ENCODE measurements at regions not wholly inside any gene's neighbourhood (a gene's known extent, or its start where the extent isn't known, plus 50 kb on each side); places are given as distances from the start of the nearest gene placed in this dataset.

DNA sequence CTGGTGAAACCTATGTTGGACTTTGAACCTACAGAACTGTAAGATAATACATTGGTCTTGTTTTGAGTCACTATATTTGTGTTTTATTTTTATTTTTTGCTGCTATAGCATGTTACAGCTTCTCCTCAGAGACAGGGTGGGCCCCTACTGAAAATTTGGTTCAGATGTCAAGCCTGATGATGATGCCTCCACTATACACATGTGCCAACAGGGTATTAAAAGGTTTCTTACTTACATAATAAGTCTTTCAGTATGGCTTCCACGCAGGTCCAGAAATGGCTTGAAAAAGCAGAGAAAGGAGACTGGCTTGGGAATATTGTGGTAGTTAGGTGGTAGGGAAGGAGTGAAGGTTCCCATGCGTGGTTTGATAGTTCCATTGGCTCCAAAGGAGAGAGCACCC lies 52.9 kb upstream of the ELAC2 start:
- no peak for ATAC-seq

DNA sequence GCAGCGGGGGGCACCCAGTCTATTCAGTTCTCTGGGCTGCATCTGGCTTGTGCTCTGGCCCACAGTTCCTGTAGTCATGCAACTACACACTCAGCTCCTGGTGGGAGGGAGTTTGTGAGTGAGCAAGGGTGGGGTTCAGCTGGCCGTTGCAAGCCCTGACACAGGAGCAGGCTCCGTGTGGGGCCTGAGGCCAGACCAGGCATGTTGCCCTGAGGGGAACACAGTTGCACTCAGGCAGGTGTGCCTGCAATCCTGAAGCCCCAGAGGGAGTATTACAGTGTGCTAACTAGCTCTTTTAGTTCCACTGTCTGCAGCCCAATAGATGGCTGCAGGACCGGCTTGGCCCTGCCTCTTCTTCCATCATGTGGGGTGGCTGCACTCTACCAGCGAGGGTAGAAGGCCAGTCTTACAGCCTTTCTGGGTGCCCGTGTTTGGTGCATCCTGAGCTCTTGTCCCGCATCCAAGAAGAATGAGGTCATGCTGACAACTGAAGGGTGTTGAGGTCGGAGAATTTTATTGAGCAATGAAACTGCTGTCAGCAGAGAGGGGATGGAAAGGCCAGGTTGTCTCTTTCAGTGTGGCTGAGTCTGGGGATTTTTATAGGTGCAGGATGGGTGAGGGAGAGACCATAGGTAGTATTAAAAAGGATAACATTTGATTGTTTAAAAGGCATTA lies 49.9 kb upstream of the ELAC2 start:
- Mint-ChIP-seq H3K4me1 (no peaks in the 10 kb centered on the region), H3K9me3 (ENCODE audit: low read depth) (peaks cover 2% of the 10 kb centered on the region), H3K27ac (no peak overlapping the region), H3K27me3 (peaks cover 5% of the 10 kb centered on the region), H3K36me3 (ENCODE audit: low read depth) (no peaks in the 10 kb centered on the region), H3K4me3 (no peak overlapping the region)
- intact Hi-C loops (cut with DNase I, micrococcal nuclease): no loop called here
- no peak for ATAC-seq
- ChIA-PET CTCF (no interaction called here), POLR2A (no interaction called here)
- DNase-seq: no peak

More for the DNA sequence above, 52.9 kb upstream of the ELAC2 start:
- H3K27me3 Mint-ChIP-seq: peaks cover 3% of the 10 kb centered on the region
- no peak overlapping the region for H3K4me3 Mint-ChIP-seq
- DNase-seq: no peak
- H3K27ac Mint-ChIP-seq: no peak overlapping the region
- H3K4me1 Mint-ChIP-seq: no peaks in the 10 kb centered on the region
- ChIA-PET CTCF (no interaction called here), POLR2A (no interaction called here)
- intact Hi-C loops (cut with DNase I, micrococcal nuclease): no loop called here
- peaks cover 2% of the 10 kb centered on the region for H3K9me3 Mint-ChIP-seq (ENCODE audit: low read depth)
- H3K36me3 Mint-ChIP-seq (ENCODE audit: low read depth): no peaks in the 10 kb centered on the region
